DOHH2 (cell line): ENCODE measurements at regions not wholly inside any gene's neighbourhood (a gene's known extent, or its start where the extent isn't known, plus 50 kb on each side); places are given as distances from the start of the nearest gene placed in this dataset.

Experiments used
- CTCF ChIP-seq: fragments of 200-600 bp; sonication (generic); IDR thresholded peaks from one replicate; pipeline ENCODE4 v1.5.1; 2014; ENCODE audit warnings: antibody characterized with exemption, mild to moderate bottlenecking, low read depth, low read length; ENCODE audit not compliant: poor library complexity, severe bottlenecking
- EZH2phosphoT487 ChIP-seq: fragments of 200-600 bp; sonication (generic); IDR thresholded peaks from 2 replicates; pipeline ENCODE4 v1.6.1; 2017; ENCODE audit warnings: borderline replicate concordance, mild to moderate bottlenecking, antibody characterized with exemption, low read length, moderate library complexity, mixed read lengths

- TF ChIP-seq CTCF (no peak), EZH2phosphoT487 (no peak)
Observed at GRCh38 chr10:130550952-130551674, 414.9 kb downstream of the GLRX3 start.
